Astrocyte (in vitro differentiated cells and primary cell): ENCODE measurements at regions not wholly inside any gene's neighbourhood (a gene's known extent, or its start where the extent isn't known, plus 50 kb on each side); places are given as distances from the start of the nearest gene placed in this dataset.

Experiments used
- CTCF ChIP-seq: IDR thresholded peaks from 2 replicates; pipeline ENCODE4 v1.5.1; 2011; ENCODE audit warnings: low read depth, mild to moderate bottlenecking, inconsistent platforms, low read length, moderate library complexity; ENCODE audit not compliant: insufficient read depth
- EZH2 ChIP-seq: IDR thresholded peaks from 2 replicates; pipeline ENCODE4 v1.6.1; 2012; ENCODE audit warnings: mild to moderate bottlenecking, low read length, inconsistent platforms; ENCODE audit not compliant: insufficient read depth

DNA sequence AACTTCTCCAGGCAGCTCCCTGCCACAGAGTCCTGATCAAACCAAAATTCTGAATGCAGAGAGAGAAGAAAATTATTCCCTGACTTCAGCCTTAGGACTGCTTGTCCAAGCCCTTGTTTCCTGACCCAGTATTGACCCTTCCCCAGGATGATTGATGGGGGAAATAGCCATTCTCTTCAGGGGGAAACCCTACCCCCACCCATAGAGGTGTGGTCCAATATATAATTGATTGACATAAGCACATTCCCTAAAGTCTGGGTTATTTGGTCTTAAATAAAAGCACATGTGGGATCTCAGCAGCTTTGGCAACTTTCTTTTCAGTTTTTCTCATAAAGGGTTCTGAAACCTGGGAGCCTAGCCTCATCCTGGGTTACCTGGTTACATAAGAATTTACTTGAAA lies 201.2 kb upstream of the DDHD1 start:
- TF ChIP-seq EZH2 = no peak
- TF ChIP-seq CTCF = no peak
